ENCODE measurements at regions not wholly inside any gene's neighbourhood (a gene's known extent, or its start where the extent isn't known, plus 50 kb on each side); places are given as distances from the start of the nearest gene placed in this dataset.

DNA sequence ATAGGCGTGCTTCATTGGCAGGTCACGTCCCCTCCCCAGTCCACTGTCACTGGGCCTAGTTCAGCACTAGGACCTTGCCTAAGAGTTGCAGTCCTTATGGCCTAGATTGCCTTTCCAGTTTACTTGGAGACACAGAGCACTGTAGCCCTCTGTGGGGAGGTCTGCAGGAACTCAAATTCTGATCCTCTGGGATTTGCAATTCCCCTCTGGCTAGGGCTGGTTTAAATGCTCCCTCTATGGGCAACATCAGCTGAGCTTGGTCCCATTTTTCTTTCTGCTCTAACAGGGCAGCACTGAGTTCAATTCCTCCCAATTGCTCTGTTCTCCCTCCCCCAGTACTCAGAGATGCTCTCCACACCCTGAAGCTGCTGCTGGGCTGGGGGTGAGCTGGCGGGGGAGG is 358.2 kb downstream of the HTR1A start:
- TF ChIP-seq, protein P1, sequence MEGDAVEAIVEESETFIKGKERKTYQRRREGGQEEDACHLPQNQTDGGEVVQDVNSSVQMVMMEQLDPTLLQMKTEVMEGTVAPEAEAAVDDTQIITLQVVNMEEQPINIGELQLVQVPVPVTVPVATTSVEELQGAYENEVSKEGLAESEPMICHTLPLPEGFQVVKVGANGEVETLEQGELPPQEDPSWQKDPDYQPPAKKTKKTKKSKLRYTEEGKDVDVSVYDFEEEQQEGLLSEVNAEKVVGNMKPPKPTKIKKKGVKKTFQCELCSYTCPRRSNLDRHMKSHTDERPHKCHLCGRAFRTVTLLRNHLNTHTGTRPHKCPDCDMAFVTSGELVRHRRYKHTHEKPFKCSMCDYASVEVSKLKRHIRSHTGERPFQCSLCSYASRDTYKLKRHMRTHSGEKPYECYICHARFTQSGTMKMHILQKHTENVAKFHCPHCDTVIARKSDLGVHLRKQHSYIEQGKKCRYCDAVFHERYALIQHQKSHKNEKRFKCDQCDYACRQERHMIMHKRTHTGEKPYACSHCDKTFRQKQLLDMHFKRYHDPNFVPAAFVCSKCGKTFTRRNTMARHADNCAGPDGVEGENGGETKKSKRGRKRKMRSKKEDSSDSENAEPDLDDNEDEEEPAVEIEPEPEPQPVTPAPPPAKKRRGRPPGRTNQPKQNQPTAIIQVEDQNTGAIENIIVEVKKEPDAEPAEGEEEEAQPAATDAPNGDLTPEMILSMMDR (IDR thresholded peaks at IDR 0.05; ENCODE audit: borderline replicate concordance, control extremely low read depth, extremely low read depth, insufficient read depth, missing control alignments): no peak
- in situ Hi-C loops (cut with MboI; ENCODE audit: low sequenced_read_pairs, unreplicated experiment): no loop called here
- DNase-seq (ENCODE audit: low spot score): no peak

DNA sequence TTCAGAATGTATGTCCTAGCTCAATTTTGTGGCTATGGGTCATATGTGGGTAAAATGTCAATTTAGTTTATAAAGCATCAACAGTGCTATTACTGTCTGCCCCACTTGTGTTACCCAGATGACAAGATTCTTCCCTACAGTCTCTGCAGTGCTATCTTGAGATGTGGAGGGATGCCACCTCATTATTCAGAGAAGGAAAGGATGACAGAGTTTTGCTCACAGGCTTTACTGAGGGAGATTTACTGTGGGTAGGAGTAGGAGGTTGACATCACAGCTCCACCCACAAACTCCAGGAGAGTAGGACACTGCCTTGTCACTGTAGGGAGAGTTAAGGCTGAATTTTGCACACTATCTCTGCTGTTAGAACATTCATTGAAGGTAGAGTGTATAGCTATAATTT is 359.3 kb downstream of the HTR1A start:
- DNase-seq (ENCODE audit: low spot score): no peak
- TF ChIP-seq, protein P1 (IDR thresholded peaks at IDR 0.05; ENCODE audit: borderline replicate concordance, control extremely low read depth, extremely low read depth, insufficient read depth, missing control alignments): no peak
- in situ Hi-C loops (cut with MboI; ENCODE audit: low sequenced_read_pairs, unreplicated experiment): no loop called here

DNA sequence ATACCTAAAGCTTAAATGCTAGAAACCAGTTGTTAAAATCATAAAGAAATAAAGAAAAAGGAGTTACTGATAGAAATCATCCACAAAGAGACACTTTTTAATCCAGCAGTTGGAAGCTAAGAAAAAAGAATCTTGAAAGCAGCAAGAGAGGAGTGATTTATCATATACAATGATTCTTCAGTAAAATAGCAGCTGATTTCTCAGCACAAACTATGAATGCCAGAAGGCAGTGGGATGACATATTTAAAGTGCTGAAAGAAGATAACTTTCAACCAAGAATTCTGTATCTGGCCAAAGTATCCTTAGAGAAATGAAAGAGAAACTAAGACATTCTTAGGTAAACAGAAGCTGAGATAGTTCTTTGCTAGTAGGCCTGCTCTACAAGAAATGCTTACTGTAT is 366.0 kb downstream of the HTR1A start:
- no peak for DNase-seq (ENCODE audit: low spot score)
- TF ChIP-seq, protein P1 (IDR thresholded peaks at IDR 0.05; ENCODE audit: borderline replicate concordance, control extremely low read depth, extremely low read depth, insufficient read depth, missing control alignments): no peak
- in situ Hi-C loops (cut with MboI; ENCODE audit: low sequenced_read_pairs, unreplicated experiment): no loop called here

DNA sequence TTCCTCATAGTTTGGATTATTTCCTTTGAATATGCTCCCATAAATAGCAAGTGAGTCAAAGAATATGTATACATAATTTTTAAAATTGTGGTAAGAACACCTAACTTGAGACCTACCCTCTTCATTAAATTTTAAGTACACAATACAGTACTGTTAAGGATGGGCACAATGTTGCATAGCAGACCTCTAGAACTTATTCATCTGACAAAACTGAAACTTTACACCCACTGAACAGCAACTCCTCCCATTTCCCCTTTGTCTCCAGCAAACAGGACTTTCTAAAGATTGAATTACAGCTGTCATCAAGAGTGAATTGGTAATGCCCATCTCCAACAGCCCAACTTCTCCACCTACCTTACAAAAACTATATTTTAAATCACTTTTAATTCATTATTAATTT is 388.9 kb downstream of the HTR1A start:
- no peak for DNase-seq (ENCODE audit: low spot score)
- TF ChIP-seq, protein P1 (IDR thresholded peaks at IDR 0.05; ENCODE audit: borderline replicate concordance, control extremely low read depth, extremely low read depth, insufficient read depth, missing control alignments): no peak
- in situ Hi-C loops (cut with MboI; ENCODE audit: low sequenced_read_pairs, unreplicated experiment): no loop called here

DNA sequence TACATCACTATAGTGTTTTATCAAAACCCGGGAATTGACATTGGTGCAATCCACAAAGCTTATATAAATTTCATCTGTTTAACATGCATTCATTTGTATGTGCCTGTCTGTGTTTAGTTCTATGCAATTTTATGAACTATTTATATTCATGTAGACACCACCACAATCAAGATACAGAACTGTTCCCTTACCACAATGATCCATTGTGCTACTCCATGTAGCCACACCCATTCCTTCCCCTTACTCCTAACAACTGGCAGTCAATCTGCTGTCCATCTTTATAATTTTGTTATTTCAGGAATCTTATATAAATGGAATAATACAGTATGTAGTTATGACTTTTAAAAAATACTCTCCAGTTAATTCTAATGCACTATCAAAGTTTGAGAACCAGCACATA is 389.5 kb downstream of the HTR1A start:
- TF ChIP-seq, protein P1 (IDR thresholded peaks at IDR 0.05; ENCODE audit: borderline replicate concordance, control extremely low read depth, extremely low read depth, insufficient read depth, missing control alignments): no peak
- in situ Hi-C loops (cut with MboI; ENCODE audit: low sequenced_read_pairs, unreplicated experiment): no loop called here
- no peak for DNase-seq (ENCODE audit: low spot score)

DNA sequence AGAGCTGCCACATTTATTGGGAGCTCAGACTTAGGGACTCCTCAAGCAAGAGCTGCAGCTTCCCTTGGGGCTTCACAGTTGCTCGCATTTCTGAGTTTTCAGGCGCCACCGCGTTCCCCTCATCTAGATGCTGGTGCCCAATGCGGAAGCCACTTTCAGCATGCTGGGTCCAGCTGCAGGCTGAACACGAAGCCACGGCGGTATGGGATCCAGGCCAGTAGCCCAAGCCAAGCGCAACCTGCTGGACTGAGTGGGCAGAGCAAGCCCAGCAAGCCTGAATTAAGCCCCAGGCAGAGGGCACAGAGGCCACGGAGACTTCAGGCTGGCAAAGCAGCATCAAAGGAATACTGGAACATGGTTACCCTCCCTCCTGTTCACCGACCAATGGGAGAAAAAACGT is 391.5 kb downstream of the HTR1A start:
- TF ChIP-seq, protein P1 (IDR thresholded peaks at IDR 0.05; ENCODE audit: borderline replicate concordance, control extremely low read depth, extremely low read depth, insufficient read depth, missing control alignments): no peak
- no peak for DNase-seq (ENCODE audit: low spot score)
- in situ Hi-C loops (cut with MboI; ENCODE audit: low sequenced_read_pairs, unreplicated experiment): no loop called here

DNA sequence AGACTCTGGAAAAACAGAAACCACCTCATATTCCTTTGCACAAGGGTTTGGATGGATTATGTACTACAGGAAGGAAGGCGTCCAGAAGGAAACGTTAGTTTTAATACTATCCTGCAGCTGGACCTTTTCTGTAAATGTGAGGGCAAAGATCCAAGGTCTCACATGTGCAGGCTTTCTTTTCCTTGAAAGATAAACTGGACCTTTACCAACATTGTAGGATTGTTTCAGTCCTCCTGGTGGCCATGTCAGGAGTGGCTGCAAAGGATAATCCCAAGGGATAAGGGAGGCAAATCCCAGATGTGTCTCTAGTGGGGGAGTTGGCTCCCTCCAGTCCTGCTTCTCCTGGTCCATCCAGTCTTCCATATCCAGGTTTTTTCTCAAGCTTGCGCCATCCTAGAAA is 397.5 kb downstream of the HTR1A start:
- DNase-seq (ENCODE audit: low spot score): no peak
- in situ Hi-C loops (cut with MboI; ENCODE audit: low sequenced_read_pairs, unreplicated experiment): no loop called here

More for the DNA sequence above, 397.5 kb downstream of the HTR1A start:
- TF ChIP-seq, protein P1 (IDR thresholded peaks at IDR 0.05; ENCODE audit: borderline replicate concordance, control extremely low read depth, extremely low read depth, insufficient read depth, missing control alignments): no peak
